ENCODE measurements at regions not wholly inside any gene's neighbourhood (a gene's known extent, or its start where the extent isn't known, plus 50 kb on each side); places are given as distances from the start of the nearest gene placed in this dataset.
A peak's percentile ranks its signal among the peaks of the same experiment; 100 is the strongest.

DNA sequence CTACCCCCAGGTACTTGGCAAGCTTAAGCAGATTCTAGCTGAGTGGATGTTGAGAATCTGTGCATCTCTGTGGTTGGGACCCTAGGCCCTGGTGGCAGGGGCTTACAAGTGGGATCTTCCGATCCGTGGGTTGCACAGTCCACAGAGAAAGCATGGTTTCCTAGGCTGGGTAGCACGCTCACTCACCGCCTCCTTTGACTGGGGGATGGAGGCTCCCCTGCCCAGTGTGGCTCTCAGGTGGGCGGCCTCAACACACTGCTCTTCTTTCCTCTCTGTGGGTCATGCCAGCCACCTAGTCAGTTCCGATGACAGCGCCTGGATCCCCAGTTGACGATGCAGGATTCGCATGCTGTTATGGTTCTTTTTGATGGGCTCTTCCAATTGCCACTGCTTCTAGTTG, 639.5 kb upstream of the ADAMTS5 start:
- no peak for DNase-seq

DNA sequence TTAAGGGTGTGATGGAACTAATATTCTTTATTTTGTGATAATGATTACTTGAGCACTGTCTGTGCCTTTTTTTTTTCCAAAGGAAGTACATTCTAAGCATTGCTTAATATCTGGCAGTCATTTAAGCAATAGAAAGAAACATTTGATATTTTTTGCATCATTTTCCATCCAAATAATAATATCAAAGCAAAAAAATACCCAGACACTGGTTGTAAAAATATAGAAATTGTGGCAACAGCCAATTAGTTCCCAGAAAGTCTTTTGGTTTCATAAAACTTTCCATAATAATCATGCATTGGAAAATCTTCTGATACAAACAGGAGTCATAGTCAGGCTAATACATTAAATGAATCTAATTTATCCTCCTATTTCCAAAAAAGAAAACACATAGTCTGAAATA, 629.3 kb upstream of the ADAMTS5 start:
- no peak for DNase-seq

DNA sequence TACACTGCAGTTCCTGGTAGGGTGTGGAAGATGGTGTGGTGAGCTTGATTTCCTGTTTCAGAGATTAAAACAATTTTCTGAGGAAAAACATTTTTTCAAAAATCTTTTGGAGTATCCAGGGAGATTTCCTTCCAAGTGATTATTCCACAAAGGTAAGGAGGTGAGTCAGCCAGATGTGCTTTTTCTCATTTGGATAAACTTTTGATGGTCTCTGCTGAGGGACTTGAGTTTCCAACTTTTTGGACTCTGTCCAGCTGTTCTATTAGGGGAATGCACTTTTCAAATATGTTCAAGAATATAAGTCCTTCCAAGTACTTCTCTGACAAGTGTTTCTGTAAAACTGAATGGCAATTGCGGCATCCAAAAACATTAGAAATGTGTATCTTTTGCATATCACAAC, 628.8 kb upstream of the ADAMTS5 start:
- peak; percentile 25 for DNase-seq

DNA sequence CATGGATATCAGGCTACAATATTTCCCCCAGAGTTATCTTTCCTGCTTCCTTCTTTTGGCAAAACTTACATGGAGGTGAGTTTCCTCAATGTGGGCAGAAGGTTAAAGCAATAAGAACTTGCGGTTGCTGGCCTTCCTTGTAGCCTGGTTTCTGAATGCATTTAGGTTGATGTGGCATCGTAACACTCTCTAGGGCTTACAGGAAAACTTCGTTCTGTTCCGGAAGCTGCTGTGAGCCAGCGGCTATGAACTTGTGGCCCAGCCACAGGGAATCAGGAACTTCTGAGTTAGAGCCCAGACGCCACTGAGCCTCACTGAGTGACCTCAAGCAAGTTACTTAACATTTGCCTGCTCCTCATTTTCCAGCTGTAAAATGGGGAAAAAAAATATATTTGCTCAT, 623.4 kb upstream of the ADAMTS5 start:
- DNase-seq, result no peak

DNA sequence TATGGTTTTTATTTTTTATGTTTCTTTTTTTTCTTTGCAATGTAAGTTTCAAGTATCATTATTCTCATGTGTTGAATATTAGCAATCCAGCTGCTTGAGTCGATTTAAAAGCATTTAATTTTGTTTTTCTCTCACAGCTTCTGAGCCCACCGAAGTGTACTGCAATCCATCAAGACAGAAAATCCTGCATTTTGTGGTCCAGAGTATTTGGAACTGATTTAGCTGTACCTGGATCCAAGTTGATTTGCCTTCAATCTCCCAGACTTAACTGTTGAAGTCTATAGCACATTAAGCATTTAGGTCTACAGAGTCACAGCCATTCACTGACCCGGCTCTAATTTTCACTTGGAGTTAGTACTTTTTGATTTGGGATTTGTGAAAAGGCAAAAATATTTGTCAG, 622.9 kb upstream of the ADAMTS5 start:
- DNase-seq, result peak; percentile 63

DNA sequence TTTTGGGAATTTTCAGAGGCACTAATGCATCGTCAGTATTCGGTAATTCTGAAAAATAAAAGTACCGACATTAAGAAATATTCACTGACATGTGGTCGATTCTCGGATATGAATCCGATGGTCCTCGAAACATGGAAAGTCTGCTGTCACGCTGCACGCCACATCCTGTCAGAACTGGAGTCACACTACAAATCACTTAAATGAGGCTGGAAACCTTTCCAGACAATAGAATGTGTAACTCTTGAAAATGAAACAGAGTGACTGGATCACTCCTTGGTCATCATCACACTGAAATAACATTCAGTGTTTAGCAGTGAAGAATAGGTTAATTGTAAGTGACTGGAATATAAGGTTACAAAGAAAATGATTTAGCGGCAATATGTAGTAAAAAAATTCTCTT, 620.1 kb upstream of the ADAMTS5 start:
- no peak for DNase-seq

DNA sequence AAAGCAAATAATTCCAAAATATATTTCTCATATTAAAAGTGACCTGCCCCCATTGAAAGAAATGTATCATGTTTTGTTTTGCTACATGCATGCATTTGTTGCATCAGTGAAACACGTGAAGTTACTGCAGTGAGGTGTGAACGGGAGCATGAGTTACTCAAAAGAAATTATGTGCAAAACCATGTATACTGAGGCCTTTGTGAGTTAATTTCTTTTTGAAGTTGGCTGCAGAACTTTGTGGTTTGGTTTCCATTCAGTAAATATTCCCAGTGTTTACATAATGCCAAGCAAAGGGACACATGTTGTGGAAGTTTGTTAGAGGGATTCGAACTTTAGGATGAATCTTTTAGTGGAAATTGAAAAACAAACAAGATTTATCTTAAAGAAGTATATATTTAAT, 619.4 kb upstream of the ADAMTS5 start:
- DNase-seq, result no peak

DNA sequence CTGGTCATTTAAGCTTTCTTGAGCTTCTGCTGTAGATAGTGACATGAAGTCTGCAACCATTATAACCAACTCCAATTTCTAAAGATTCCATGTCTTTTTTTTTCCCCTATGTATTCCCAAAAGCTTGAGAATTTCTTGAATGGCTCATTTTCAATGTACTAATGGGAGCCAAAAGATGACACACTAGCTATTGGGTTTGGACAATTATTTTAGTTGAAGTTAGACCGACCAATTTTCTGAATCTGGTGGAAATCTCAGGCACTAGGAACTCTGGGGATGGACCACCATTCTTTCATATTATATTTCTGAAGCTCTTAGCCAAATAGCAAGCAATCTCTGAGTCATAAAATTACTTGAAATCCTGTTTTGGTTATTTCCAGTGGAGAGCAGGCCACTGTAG, 617.4 kb upstream of the ADAMTS5 start:
- no peak for DNase-seq

DNA sequence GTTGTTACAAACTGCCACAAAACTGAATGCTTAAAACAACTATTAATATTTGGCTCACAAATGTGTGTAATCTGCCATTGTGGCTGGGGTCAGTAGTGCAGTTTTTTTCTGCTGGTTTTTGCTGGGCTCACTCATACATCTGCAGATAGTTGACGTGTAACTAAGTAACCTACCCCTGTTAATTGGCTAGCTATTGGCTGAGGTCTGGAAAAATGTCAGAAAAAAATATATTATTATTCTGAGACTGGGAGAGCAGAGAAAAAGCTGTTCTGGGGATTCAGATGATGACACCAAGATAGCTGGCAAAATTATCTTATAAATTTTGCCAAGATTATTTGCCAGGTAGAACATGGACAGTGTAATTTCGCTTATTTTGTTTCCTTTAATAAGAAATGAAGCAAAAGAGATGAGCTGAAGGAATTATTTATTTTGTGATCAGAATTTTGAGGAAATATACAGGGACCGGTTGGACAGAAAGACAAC, 616.1 kb upstream of the ADAMTS5 start:
- DNase-seq, result no peak

DNA sequence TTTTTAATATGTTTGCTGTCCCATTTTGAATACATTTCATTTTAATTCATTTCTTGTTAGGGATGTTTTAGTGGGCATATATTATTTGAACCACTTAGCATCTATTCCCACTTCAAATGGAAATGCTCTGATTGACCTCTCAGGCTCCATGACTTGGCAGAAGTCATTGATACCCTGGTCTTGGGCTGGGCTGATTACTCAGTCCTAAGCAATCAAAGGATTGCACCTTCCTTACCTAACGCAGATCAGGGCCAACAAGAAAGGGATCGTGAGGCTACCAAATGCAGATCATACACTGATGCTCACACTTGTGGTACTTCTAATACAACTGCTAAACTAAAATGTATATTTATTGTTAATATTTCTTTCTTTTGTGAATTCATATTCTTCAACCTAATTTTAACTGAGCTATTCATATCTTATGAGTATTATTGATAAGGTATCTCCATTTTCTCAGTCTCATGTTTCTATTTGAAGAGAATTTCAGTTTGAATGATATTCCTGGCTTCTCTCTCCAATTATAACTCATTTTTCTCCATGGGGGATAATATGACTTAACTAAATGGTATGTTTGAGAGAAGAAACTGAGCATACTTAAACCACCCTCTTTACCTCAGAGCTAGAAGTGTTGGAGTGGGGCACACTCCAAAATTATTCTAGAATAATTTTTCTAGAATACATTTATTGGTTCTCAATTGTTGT, 615.5 kb upstream of the ADAMTS5 start:
- no peak for DNase-seq

DNA sequence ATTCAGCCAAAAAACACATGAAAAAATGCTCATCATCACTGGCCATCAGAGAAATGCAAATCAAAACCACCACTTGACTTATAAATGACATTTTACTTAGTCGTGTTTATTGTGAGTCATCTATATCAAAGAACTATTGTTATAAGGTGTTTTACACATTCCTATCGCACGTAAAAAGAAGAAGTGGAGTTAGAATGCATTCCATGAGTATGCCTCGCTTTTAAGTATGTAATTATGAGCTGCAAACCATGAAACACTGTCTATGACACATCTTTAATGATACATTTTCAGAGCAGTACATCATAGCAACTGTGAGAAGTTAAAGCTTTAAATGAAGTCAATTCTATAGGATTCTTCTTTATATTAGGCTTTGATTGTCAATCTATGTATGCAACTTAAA, 614.3 kb upstream of the ADAMTS5 start:
- no peak for DNase-seq

DNA sequence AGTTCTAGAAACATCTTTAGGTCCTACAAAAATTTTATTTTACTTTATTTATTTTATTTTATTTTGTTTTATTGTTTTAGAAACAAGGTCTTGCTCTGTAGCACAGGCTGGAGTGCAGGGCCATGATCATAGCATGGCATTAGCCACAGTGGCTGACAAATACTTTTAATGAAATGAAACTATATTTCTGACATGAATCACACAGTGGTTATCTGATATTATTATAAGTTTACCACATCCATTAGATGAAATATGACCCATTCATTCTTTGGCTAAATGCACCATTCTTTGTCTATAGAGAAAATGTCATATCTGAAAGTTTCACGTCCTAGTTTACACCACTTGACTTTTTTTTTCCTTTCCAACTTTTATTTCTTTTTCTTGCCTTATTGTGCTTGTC, 613.4 kb upstream of the ADAMTS5 start:
- DNase-seq, result no peak

DNA sequence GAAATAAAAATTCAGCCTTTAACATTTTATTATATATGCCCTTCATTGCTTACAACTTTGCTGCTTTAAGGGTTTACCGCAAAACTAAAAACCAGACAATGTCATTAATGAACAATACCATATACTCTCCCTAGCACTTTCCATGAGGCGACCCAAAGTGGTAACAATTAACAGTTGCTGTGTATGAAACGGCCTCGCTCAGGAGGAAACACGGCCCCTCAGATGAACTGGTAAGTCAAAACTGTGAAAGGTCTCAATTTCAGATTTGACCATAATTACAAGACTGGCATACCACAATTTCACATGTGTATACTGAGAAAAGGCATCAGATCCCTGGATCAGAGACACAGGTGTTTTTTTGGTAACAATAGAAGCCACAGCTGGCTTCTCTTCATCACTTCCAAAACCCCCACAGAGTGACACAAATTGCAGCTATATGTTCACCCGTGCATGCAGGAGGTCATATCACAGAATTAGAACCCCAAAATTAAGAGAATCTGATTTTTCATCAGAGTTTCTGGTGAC, 611.9 kb upstream of the ADAMTS5 start:
- no peak for DNase-seq

DNA sequence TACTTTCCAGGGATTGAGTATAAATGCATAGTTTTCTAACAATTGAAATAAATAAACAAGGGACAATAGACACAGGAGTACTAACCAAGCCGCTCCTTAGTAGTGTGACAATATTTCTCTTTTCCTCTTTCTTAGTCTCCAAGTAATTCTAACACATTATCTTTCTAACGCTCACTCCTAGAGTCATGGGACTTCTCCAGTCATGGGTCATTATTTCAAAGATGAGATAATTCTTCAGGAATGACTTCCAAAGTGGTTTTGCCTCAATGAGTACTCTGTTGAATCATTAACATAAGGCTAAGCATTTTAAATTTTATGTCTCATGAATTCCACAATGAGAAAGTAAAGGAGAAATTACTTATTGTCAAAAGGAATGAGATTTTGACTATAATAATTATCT, 605.8 kb upstream of the ADAMTS5 start:
- DNase-seq, result no peak

DNA sequence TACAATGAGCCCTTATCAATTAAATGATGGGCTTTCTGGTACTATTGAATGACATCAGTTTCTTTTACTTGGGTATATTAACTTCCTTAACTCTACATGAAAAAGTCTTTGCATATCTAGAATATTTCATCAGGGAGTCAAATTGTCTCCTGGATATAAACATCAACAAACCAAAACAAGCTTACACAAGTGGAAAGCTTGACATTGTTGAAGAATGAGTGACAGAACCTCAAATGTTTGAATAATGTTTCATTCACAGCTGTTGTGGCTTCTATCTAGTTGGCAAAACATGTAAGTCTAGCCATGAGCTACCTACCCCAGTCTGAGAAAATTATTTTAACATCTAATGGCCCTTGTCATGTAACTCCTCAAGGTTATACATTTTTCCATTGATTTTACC, 604.8 kb upstream of the ADAMTS5 start:
- no peak for DNase-seq

DNA sequence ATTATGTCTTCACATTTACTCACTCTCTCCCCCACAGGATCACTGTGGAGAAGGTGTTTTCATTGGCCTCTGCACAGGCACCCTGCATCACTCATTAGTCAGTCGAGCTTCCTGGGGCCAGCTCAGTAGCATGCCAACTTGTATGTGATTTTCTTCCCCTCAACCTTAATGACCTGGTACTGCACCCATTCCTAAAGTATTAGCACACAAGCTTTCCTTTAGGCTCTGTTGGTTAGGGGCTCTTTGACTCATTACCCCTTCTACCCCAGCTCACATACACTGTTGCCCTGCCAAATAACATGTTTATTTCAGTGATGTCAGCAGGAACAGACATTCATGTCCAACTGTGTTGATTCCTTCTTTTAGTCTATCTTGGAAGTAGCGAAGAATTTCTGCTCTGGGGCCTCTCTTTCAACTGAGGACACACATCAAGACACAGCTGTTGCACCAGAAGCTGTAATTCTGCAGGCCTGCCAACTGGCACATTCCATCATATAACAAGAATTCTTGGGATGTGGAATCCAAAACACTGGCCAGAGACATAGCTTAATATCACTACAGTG, 603.5 kb upstream of the ADAMTS5 start:
- peak; percentile 87 for DNase-seq

DNA sequence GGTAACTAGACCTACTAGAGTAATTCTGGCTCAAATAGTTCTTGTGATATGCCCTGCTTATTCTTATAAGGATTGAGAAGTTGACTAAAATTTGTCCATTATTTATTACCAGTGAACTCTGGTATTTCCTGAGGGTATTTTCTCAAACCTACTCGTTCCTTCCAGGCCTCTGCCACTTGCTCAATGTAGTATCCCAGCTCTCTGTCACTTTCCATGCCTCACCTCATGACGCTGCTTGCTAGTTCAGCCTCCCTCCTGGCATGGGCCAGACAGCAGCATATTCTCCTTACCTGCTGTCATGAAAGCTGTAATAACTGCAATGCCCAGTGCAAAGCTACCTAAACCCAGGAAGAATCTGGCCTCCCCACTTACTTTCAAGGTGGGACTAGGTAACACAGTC, 602.9 kb upstream of the ADAMTS5 start:
- no peak for DNase-seq

DNA sequence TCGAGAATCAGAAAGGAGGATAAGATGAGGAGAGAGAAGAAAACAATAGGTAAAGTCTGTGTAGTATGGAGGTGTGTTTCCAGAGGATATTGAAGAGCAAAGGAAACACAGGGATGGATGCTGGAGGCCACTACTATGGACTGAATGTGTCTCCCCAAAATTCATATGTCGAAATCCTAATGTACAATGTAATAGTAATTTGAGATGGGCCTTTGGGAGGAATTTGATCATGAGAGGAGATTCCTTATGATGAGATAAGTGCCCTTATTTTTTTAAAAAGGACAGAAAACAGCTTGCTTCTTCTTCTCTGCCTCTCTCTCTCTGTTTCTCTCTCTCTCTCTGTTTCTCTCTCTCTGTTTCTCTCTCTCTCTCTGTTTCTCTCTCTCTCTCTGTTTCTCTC, 602.2 kb upstream of the ADAMTS5 start:
- no peak for DNase-seq

DNA sequence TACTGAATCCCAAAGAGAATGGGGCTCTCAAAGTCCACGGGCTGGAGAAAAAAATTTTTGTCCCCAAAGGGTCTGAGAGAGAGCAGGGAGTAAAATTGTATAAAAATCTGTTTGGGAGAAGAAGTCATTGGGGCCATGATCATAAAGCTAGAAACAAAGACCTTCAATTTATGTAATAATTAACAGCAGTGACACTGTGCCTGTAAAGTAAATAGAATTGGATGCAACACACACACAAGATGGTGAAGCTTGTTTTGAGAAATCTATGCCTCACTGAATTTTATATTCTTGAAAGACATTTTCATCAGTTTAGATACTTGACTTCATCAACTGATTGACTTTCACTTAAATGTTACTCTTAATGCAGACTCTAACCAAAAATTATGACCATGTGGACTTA, 600.5 kb upstream of the ADAMTS5 start:
- DNase-seq, result no peak

DNA sequence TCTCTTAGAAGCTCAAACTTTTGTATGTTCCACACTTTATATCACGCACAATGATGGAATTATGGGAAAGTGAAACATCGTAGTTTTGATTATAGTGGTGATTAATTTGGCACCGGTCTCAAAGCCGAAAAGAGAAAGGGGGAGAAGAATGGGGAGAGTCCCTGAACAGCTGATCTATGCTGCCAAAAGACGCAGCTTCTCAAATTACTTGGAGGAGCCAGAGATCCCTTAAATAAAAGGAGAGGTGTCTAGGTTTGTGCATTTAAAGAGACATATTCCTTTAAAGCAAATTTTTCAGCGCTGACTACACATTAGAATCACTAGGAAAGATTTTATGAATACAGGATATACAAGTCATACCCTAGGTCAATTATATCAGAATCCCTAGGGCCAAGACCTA, 599.6 kb upstream of the ADAMTS5 start:
- DNase-seq, result no peak

DNA sequence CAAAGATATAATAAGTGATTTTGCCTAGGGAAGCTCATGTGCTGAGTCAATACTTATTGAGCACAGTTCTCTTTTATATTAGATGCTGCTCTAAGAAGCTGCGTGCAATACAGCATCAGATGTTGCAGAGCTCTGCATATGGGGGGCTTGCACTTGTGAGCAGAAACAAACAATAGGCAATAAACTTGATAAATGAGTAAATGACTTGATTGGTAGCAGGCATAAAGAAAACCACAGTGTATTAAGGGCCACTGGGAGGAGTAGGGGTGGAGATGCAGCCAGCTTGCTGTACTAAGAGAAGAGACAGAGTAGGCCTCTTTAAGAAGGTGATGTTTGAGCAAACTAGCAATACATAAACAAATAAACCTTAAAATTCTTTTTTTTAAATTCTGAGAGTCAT, 598.5 kb upstream of the ADAMTS5 start:
- no peak for DNase-seq

DNA sequence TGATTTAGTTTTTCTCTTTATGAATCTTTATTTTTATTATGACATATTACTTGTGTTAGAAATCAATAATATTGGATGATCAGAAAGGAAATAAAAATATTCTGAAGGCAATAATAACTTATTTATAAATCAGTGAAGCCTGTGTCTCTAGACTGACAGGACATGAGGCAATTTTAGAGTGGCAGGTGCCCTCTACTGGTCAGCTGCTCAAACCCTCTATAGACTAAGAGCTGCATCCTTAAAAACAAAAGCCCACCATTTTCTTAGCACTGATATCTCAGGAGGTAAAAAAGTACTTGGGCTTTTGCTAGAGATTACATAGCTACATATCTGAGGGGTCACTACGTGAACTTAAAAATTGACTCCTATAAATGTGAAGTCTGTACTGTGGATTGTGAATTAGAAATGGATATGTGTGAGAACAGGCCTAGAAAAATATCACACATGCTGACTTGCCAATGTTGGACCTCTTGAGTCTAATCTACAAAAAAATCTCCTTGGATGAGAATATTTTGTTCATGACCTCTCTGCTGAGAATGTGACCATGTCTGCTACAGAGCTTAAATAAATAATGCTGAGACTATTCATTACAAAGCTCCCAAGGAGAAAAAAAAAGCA, 597.9 kb upstream of the ADAMTS5 start:
- DNase-seq, result no peak

DNA sequence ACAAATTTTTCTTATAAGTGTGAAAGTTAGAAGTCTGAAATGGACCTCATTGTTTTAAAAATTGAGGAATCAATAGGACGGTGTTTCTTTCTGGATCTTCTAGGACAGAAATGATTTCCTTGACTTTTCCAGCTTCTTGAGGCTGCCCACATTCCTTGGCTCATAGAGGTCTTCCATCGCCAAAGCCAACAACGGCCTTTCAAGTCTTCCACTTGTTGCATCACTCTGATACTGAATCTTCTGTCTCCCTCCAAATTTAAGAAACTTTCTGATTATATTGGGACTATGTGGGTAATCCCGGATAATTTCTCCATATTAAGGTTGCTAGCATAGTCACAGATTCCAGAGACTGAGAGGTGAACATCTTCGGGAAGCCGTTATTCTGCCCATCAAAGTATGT, 595.4 kb upstream of the ADAMTS5 start:
- no peak for DNase-seq

DNA sequence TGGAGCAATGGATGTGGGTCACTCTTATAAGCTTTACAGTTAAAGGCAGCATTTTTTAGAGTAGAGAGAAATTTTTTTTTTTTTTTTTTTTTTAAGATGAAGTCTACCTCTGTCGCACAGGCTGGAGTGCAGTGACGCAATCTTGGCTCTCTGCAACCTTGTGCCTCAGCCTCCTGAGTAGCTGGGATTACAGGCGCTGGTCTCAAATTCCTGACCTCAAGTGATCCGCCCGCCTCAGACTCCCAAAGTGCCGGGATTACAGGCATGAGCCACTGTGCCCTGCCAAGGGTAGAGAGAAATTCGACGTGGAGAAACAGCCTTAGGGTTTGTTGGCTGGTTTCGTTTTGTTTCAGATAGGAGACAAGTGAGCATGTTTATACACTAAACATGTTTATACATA, 594.2 kb upstream of the ADAMTS5 start:
- DNase-seq, result no peak
